Adrenal gland (tissue), 9 donors: ENCODE measurements at regions not wholly inside any gene's neighbourhood (a gene's known extent, or its start where the extent isn't known, plus 50 kb on each side); places are given as distances from the start of the nearest gene placed in this dataset.

ENCODE experiments used
- DNase-seq, 7 donors: peaks; one replicate each; pipeline ENCODE4 v3.0.0-alpha.2; 2019 to 2020
- H3K27ac ChIP-seq, 5 donors: fragments of 200-600 bp; sonication (generic) in 4 of 5; 1 replicate in 3 of 5; 2 replicates in 2 of 5; pipeline versions ENCODE4 v1.5.1 to v1.8.0; 2016 to 2020; ENCODE audit warnings: mild to moderate bottlenecking in 1 of 5
- H3K27me3 ChIP-seq: fragments of 200-600 bp; 2 replicates; pipeline ENCODE4 v1.8.0; 2021
- H3K36me3 ChIP-seq, 2 donors: fragments of 200-600 bp; replicated peaks in 1 of 2; 1 replicate in 1 of 2; 2 replicates in 1 of 2; pipeline versions ENCODE4 v1.5.1 to v1.8.0; 2018 to 2022
- H3K4me1 ChIP-seq, 2 donors: fragments of 200-600 bp; replicated peaks in 1 of 2; 1 replicate in 1 of 2; 2 replicates in 1 of 2; pipeline versions ENCODE4 v1.5.1 to v1.8.0; 2018 to 2021
- H3K4me3 ChIP-seq, 4 donors: fragments of 200-600 bp; sonication (generic) in 3 of 4; one replicate each; pipeline ENCODE4 v1.5.1; 2016 to 2018
- H3K9me3 ChIP-seq, 3 donors: fragments of 200-600 bp; sonication (generic) in 1 of 3; replicated peaks in 1 of 3; 1 replicate in 2 of 3; 2 replicates in 1 of 3; pipeline versions ENCODE4 v1.5.1 to v1.8.0; 2016 to 2021
- CTCF ChIP-seq, 6 experiments: fragments of 450-650 bp in 4 of 6; fragments of 200-600 bp in 2 of 6; sonication (generic) in 1 of 6; IDR thresholded peaks; 1 replicate in 5 of 6; 2 replicates in 1 of 6; pipeline versions ENCODE4 v1.5.1 to v1.8.0; 2016 to 2021; ENCODE audit warnings: antibody characterized with exemption in 6 of 6, mild to moderate bottlenecking in 2 of 6, moderate library complexity in 1 of 6
- POLR2A ChIP-seq, 2 donors: fragments of 450-650 bp; IDR thresholded peaks; one replicate each; pipeline ENCODE4 v1.6.1; 2017; ENCODE audit warnings: antibody characterized with exemption in 2 of 2, mild to moderate bottlenecking in 2 of 2, moderate library complexity in 1 of 2
- WGBS, 4 donors: extraction: QIAGEN DNeasy Blood & Tissue Kit in 2 of 4; methylation state at CpG; one replicate each; pipeline versions ENCODE4 v1.1.5 to v1.1.7; 2013 to 2017; 5-methylcytosine and 5-hydroxymethylcytosine counted together
- intact Hi-C, 2 donors: fragments of 100-400 bp; cut with DNase I; formaldehyde crosslinking; loops; one replicate each; pipeline versions ENCODE4 v1.14.1 to v1.15.0; 2022 to 2023
- donor health status: healthy with polysubstance abuse.
- donor health status: Bipolar disorder and iron deficiency.
- donor health status: DM: yes; HTN: yes; CAD: no.
- donor health status: DM: no; HTN: no; CAD: no.
- donor health status: DM: no; HTN: no; CAD: no.

GRCh38 chr12:75814851-75815754, 216.5 kb downstream of the PHLDA1 start:
- H3K9me3 ChIP-seq = no peaks in the 10 kb centered on the region
- peak overlapping the region in 1 of 5 donors; percentile 67 for H3K27ac ChIP-seq
- DNase-seq = peak in 6 of 7 donors; percentile 34 to 63 (median 52)
- intact Hi-C loops = no loop called here
- H3K36me3 ChIP-seq = no peaks in the 10 kb centered on the region
- WGBS, 4 donors = 18 to 30% (median 23%) methylated on average over 6 of the region's 6 CpGs
- peaks cover 0 to 17% of the 10 kb centered on the region in 2 donors for H3K4me1 ChIP-seq
- no peaks in the 10 kb centered on the region for H3K27me3 ChIP-seq
- H3K4me3 ChIP-seq = no peak overlapping the region
- TF ChIP-seq CTCF (IDR thresholded peaks at IDR 0.05) (no peak), POLR2A (IDR thresholded peaks at IDR 0.05) (no peak)

DNA sequence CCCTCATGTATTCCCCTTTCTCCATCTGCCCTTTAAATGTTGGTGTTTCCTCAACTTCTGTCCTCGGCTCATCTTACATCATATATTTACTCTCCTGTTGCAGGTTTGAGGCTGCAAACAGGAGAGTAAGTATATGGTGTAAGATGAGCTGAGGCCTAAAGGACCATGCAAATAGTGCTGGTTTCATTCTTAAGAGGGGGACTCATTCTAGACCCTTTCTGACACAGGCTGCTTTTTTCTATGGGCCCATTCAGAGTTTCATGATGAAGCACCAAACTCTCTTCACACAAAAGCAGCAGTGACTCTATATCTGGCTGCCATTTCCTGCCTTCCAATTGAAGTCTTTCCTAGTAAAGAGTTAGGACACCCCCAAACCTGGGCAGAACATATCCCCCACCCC, 218.5 kb downstream of the PHLDA1 start:
- DNase-seq = no peak
- H3K36me3 ChIP-seq = no peaks in the 10 kb centered on the region
- no peak overlapping the region for H3K4me3 ChIP-seq
- 81 to 95% (median 93%) methylated on average over 1 of the region's 1 CpG for WGBS, 4 donors
- H3K27ac ChIP-seq = no peak overlapping the region
- intact Hi-C loops = no loop called here
- no peaks in the 10 kb centered on the region for H3K9me3 ChIP-seq
- TF ChIP-seq CTCF (IDR thresholded peaks at IDR 0.05) (no peak), POLR2A (IDR thresholded peaks at IDR 0.05) (no peak)
- H3K27me3 ChIP-seq = no peaks in the 10 kb centered on the region
- peaks cover 0 to 17% of the 10 kb centered on the region in 2 donors for H3K4me1 ChIP-seq

GRCh38 chr12:75812271-75813018, 219.1 kb downstream of the PHLDA1 start:
- 67 to 72% (median 69%) methylated on average over 9 of the region's 9 CpGs for WGBS, 4 donors
- TF ChIP-seq POLR2A (IDR thresholded peaks at IDR 0.05) (no peak), CTCF (IDR thresholded peaks at IDR 0.05) (no peak)

DNA sequence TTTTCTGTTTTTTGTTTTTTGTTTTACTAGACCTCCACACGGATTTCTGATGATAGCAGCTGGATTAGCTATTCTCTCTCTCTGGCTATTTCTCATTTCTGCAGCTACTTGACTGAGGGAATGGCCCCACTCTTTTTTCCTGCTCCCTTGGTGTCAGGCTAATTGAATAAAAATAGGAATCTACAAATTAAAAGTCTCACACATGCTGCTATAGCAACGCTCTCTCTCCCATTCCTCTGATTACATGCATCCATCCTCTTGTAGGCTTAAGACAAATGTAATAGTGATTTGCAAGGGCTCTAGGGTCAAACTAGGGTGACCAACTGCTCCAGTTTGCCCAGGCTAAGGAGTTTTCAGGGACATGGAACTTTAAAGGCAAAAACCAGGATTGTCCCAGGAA, 221.8 kb downstream of the PHLDA1 start:
- Histone ChIP-seq H3K4me3 (no peak overlapping the region), H3K36me3 (no peaks in the 10 kb centered on the region), H3K4me1 (peaks cover 0 to 4% of the 10 kb centered on the region in 2 donors), H3K27ac (no peak overlapping the region), H3K27me3 (no peaks in the 10 kb centered on the region), H3K9me3 (no peaks in the 10 kb centered on the region)
- no peak for TF ChIP-seq CTCF (IDR thresholded peaks at IDR 0.05)
- no peak for TF ChIP-seq POLR2A (IDR thresholded peaks at IDR 0.05)
- no peak for DNase-seq
- intact Hi-C loops = no loop called here
- WGBS, 4 donors = 77 to 85% (median 80%) methylated on average over 2 of the region's 2 CpGs

More at GRCh38 chr12:75812271-75813018, 219.1 kb downstream of the PHLDA1 start:
- Histone ChIP-seq H3K4me1 (peaks cover 0 to 17% of the 10 kb centered on the region in 2 donors), H3K4me3 (no peak overlapping the region), H3K9me3 (no peaks in the 10 kb centered on the region), H3K36me3 (no peaks in the 10 kb centered on the region), H3K27me3 (no peaks in the 10 kb centered on the region), H3K27ac (no peak overlapping the region)
- peak in 1 of 7 donors; percentile 55 for DNase-seq
- intact Hi-C loops = no loop called here
